GM18861 (cell line): ENCODE measurements at regions not wholly inside any gene's neighbourhood (a gene's known extent, or its start where the extent isn't known, plus 50 kb on each side); places are given as distances from the start of the nearest gene placed in this dataset.

Experiments
- ATAC-seq: cut with Tn5 transposase; IDR thresholded peaks from one replicate; pipeline ENCODE4 v1.9.1; 2021; ENCODE audit not compliant: unreplicated experiment

DNA sequence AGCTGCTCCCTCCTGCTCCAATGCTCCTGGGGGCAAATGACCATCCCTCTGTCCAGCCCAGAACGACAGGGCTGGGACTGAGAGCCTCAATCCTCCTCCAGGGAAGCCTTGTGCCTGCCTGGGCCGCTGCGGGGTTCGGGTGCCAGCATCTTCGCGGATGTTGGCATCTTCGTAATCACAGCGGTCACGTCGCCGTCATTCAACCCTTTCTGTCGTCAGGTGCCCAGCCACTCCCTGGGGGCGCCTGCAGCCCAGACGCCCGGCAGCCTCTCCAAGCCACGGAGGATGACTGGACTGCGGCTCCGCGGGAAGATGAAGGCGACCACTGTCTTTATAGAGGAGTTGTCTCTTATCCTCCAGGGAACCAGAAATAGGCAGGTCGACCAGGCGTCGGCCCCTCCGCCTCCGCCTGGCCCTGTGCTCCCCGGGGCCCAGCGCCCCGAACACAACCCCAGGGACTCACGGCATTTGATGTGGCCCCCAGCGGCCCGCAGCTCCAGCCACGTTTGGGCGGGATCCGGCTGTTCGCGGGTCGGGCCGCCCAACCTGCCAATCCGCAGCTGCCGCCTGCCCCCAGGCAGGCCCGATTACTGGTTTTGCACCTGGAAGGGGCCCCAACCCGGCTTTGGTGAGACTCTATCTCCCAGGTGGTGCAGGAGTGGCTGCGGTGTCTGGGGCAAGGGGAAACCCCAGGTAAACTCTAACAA, 113.9 kb downstream of the THNSL2 start:
- ATAC-seq: no peak

DNA sequence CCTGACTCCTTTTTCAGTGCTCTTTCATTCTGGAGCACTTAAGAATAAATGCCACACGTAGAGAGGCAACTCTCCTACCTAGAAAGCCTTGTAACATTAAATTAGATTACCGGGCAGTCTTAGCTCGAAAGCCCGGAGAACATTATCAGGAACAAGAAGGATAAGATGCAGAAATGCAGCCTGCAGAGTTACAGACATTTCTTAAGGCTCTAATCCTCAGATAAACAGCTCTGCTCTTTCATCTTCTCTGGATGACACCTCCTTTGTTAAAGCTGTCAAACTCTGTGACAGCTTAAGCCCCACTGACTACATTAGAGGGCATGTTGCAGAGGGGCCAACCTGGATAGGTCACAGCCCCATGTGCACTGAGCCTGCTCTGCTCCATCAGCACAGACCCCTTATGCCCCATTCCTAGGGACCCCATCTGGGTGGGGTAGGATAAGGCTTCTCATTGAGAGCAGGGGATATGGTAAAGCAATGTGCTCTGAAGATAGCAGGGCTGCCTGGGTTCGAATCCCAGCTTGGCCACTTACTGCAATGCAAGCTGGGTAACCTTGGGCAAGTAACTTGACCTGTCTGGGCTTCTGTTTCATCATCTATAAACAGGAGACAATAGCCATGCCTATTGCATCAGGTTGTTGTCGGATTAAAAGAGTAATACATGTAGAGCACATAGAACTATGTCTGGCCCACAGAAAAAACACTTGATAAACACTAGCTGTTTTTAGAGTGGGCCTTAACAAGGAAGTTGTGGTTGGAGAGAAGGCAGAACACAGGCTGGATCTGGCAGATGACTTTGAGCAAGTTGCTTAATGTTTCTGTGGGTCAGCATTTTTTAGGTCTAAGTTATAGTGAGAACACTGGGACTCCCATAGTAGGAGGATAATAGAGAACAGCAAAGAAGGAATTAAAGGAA, 111.4 kb downstream of the THNSL2 start:
- no peak for ATAC-seq

DNA sequence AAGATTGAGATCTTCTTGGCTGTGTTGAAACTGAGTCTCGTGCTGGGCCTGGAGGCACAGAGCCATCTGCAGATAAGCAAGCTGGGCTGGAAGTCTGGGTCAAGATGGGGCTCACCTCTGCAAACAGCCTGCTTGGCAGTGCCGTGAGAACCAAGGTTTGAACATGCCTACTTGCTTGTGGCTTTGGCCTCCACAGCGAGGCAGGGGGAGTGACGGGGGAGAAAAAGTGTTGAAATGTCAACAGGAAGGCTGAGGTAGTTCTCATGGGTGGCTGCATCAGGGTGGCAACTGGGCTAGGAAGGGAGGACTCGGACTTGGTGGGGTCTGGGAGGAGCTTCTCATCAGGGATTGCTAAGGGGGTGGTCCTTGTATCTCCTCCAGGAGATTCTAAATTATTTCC, 99.7 kb downstream of the THNSL2 start:
- no peak for ATAC-seq

DNA sequence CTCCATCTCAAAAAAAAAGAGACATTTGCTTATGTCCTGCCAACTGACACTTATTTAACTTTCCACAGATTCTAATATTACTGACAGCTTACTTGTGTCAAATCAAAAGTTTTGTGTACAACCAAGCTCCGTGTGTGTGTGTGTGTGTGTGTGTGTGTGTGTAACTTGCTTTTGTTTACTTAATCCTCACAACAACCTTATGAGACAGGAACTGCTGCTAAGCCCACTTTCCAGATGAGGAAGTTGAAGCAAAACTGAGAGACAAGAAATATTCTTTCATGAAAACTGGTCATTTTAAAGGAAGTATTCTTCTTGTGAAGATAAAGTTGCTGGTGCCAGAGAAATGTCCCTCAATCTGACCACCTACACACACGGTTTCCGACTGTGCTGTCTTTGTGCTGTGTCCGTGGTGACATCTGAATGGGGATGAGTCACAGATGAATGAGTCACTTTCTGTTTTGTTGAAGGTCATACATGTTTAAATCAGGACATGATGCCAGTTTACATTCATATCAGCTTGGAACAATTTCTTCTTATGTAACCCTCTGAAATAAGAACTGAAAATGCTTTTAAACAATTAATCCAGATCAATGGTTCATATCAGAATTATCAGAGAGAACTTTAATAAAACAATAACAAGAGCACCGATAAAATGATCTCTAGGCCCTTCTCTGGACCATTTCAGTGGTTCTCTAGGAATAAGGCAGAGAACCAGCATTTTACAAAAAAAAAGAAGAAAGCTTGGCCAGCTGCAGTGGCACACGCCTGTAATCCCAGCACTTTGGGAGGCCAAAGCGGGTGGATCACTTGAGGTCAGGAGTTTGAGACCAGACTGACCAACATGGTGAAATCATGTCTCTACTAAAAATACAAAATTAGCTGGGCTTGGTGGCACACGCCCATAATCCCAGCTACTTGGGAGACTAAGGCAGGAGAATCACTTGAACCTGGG, 95.5 kb downstream of the THNSL2 start:
- ATAC-seq: peak; percentile 87

DNA sequence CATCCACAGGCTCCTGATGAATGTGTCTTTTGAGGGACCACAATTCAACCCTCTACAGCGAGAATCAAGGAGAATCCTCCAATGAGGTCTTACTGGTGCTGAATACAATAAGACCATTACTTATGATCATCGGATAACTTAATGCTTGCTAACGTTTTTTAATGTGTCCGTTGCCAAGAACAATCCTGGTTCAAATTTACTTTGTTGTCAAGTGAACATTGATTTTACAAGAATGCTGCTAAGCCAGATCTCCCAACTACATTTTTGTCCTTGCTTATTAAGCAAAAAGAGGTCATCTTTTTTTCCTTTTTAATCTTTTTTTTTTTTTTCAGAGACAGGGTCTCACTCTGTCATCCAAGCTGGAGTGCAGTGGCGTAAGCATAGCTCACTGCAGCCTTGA, 93.7 kb downstream of the THNSL2 start:
- ATAC-seq: no peak

DNA sequence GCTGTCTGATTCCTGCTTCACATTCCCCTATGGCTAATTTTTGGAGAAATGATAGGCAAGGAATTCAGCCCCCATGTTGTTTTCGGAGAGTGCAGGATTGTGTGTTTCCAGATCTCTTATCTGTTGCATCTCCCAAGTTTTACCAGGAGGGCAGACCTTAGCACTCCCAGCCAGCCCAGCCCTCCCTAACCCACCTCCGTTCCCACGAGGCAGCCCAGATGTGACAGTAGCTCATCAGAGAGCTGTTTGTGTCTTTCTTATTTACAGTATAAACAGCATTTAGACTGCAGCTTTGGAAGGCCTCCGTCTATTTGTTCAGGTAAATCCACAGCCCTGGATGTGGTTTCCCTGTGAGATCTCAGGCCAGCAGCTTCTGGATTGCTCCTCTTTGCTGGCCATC, 91.6 kb downstream of the THNSL2 start:
- no peak for ATAC-seq

DNA sequence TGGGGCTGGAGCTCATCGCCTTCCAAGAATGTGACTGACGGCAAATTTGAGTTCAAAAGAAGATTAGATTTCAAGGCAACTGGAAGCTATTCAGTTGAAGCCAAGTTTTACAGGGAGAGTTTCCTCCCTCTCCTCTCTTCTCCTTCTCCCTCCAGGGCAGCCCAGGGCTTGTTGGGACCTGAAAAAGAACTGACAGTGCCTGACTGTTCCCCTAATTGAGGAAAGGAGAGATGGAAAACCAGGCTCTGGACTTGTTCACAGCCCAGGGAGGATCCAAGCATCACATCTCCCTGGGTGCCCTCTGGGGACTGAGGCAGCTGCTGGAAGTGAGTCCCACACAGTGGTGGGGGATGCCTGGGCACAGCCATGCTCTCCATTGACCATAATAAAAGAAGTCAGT, 88.1 kb downstream of the THNSL2 start:
- ATAC-seq: no peak

DNA sequence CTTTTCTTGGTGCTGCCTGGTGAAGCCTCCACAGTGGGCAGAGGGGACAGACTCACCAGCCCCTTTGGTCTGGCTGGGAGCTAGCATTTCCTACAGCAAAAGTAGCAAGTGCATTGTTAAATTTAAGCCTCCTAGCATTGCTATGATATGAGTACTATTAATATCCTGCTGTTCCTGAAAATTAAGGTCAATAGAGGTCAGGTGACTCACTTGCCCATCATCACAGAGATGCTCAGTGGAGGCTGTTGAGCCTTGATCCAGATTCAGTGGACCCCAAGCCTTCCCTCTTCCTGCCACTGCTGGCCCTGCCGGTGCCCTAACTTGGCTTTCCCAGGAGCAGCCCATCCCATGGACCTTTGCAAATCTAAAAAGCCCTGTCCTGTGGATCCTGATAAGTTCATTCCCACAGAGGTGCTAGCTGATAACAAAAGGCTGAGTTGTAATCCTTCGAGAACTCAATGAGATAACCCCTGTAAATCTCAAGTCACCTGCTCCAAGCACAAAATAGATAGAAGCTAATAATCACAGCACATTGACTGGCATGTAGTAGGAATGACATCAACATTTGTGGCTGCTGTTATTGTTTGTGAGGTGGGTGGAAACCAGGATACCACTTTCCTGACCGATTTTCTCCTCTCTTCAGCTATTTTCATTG, 84.4 kb downstream of the THNSL2 start:
- no peak for ATAC-seq

DNA sequence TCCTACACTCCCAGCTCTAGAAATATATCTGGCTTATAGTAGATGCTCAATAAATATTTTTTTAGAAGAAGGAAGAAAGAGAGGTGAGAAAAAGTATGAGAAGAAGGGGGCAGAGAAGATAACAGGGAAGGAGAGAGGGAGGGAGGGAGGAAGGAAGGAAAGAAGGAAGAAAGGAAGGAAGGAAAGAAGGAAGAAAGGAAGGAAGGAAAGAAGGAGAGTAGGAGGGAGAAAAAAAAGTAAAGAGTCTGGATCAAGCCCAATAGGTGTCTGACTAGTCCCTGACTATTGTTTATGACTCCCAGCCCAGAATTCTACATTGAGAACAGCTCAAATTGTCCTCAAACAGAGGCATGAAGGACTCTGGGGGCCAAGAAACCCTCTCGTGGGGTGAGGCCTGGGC, 83.9 kb downstream of the THNSL2 start:
- ATAC-seq: no peak

DNA sequence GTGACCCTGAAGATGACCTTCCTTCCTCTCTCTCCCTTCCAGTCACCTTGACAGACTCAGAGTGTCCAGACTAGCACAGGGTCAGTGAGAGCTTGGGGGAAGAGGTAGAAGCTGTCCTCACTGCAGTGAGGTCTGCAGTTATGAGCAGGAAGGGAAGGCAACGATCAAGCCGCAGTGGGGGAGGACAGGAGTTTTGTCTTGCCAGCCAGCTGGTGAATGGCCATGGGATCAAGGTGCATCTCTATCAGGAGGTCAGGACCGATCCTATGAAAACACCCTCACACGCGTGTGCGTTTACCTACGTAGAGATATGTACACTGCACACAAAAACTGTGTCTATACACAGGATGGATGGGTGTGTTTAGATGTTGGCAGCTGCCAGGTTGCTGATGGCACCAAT, 83.2 kb downstream of the THNSL2 start:
- no peak for ATAC-seq

DNA sequence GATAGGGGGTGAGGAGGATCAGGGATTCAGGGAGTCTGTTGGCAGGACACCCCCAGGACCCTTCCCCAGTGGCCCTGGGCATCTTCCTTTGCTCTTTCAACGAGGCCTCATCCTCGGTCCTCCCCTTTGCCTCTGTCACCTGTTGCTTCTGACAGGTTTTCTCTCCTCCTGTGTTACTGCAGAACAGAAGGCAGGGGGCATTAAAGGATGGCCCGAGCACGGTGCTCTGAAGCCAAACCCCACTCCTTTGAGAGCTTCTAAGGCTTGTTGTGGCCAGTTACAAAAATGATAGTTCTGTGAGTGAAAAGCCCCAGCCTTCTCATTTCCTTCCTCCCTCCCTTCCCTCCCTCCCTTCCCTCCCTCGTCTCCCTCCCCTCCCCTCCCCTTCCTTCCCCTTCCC, 82.5 kb downstream of the THNSL2 start:
- no peak for ATAC-seq

DNA sequence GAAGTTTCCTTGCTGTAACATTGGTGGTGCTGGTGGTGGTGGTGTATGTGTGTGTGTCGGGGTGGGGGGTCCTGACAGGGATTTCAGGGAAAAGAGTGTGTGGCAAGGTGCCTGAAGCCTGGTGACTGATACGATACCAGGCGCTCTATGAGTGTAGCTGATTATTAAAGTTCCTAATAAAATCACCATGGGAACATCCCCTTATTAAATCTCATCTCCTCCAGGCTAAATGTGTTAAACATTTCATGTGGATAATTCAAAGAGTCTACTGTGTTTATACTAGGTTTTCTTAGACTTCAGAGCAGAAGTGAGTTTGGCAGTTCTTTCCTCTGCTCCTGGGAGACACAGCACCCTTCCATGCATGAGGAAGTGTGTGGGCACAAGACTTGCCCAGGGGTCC, 82.0 kb downstream of the THNSL2 start:
- no peak for ATAC-seq

DNA sequence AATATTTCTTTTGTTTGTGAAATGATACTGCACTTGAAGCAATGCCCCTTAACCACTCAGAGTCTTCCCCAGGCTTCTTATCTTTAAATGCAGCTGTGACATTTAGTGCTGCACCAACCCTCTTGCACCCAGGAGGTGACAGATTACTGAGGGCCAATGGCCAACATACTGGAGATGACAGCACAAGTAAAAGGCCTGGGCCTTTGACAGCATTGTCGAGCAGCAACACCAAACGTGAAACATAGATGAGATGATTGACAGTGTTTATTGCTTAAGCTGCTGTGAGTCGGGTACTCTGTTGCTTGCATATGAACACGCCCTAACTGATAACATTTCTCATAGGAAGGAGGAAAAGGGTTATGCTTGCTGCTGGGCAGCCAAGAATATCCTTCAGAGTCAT, 80.3 kb downstream of the THNSL2 start:
- ATAC-seq: no peak

DNA sequence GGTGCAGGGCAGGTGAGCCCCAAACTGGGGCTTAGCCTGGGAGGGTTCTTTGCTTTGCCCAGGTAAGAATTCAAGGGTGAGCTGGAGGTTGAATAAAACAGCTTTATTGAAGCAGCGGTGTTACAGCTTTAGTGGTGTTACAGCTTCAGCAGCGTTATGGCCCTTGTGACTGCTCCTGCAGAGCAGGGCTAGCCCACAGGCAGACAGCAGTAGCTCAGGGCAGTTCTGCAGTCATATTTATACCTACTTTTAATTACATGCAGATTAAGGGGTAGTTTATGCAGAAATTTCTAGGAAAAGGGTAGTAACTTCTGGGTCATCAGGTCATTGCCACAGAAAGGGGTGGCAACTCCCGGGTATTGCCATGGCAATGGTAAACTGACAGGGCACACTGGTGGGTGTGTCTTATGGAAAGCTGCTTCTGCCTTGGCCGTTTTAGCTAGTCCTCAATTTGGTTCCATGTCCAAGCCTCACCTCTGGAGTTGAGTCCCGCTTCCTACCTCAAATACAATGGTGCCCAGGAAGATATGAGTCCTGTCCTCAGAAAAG, 78.2 kb downstream of the THNSL2 start:
- no peak for ATAC-seq

DNA sequence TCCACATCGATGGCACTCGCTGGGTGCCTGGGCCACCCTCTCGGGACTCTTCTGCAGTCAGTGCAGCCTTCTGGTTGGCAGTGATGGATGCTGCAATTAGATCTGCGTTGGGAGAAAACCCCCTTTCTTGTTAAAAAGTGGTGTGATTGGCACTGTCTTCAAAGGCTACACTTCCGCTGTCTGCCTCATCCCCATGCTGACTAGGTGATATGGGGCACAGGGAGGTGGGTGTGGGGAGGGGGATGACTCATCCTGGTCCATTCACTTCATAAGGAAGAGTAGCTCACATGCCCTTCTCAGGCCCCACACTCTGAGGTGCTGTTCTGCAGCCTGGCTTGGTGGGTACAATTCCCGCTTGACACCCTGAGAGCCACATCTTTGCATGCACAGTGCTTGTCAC, 77.4 kb downstream of the THNSL2 start:
- ATAC-seq: no peak

DNA sequence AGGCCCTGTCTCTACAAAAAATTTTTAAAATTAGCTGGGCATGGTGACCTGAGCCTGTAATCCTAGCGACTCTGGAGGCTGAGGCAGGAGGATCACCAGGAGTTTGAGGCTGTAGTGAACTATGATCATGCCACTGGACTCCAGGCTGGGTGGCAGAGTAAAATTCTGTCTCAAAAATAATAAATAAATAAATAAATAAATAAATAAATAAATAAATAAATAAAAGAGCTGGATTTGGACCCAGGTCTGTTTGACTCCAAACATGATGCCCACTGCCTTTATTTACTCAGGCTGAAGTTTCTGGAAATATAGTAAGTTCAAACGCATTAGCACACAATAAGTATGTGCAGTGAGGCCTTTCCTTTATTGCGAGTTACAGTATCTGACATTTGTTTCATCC, 75.0 kb downstream of the THNSL2 start:
- ATAC-seq: no peak

DNA sequence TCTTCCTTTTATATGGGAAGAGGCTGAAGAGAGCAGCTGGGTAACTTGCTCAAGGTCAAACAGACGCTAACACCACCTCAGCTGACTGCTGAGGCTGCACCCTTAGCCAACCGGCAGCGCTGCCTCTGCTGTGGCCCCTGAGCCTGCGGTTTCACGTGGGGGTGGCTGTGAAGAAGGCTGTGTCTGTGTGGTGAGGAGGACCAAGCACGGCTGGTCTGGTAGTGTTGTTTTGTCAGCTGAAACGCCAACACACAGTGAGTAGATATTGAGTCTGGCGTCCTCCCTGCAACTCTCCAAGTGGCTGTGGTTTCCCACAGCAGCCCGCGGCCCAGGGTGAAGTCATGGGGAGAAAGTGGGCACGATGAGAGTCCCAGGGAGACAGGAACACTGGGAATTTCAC, 69.6 kb downstream of the THNSL2 start:
- no peak for ATAC-seq

DNA sequence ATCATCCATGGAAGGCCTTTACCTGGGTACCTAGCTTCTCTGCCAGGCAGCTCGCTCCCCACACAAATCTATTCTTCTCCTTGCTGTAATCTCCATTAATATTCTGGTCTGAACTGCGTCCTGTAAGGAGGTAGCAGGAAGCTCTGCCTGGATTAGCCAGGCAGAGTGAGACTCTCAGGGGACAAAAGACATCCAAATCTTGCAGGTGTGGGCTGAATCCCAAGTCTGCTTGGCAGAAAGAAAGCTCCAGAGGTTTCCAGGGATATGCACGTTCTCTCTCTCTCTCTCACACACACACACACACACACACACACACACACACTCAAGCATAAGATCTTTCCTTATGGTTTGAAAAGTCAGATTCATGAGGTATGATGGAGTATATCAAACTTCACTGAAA, 66.5 kb downstream of the THNSL2 start:
- no peak for ATAC-seq
